ENCODE measurements at regions not wholly inside any gene's neighbourhood (a gene's known extent, or its start where the extent isn't known, plus 50 kb on each side); places are given as distances from the start of the nearest gene placed in this dataset.
"Not testable (repeated sequence)": the region's sequence is repeated elsewhere in the genome, so short reads cannot be mapped to it uniquely, and the experiment has no call there.

- not testable (repeated sequence) for DNase-seq (ENCODE audit: low read depth)
Observed at GRCh38 chr5:148744380-148744779, 82.0 kb upstream of the ADRB2 start.

- DNase-seq (ENCODE audit: low read depth) = no peak
Observed at GRCh38 chr5:148746826-148747535, 79.4 kb upstream of the ADRB2 start.

GRCh38 chr5:148747536-148747906 lies 78.9 kb upstream of the ADRB2 start:
- no peak for DNase-seq (ENCODE audit: low read depth)

DNA sequence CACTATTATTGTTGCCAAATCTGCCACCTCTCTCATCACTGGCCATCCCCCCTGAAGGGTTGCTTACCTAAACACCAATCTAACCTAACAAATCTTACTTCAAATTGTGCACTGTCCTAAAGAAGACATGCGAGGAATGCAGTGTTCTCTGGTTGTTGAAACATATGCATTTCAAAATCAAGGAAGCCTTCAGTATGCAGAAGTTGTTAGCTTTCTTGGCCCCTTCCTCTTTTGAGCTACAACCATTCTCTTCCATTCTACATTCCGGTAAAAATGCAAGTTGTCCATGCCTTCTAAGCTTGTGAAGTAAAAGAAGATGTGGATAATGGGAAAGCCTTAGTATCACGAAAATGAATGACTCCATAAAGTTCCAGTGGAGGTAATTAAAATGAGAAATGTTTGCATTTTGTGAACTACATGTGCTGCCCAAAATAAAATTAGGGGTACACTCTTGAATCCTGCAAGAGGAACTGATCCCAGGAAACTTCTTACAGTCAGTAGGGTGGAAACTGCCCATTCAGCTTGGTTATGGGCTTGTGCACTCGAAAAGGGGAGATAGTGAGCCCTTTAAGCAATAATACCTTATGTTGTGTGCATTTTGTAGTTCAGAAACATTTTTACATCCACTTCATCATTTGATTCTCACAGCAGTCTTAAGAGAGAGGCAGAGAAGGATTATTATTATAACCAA lies 77.6 kb upstream of the ADRB2 start:
- DNase-seq (ENCODE audit: low read depth) = no peak

DNA sequence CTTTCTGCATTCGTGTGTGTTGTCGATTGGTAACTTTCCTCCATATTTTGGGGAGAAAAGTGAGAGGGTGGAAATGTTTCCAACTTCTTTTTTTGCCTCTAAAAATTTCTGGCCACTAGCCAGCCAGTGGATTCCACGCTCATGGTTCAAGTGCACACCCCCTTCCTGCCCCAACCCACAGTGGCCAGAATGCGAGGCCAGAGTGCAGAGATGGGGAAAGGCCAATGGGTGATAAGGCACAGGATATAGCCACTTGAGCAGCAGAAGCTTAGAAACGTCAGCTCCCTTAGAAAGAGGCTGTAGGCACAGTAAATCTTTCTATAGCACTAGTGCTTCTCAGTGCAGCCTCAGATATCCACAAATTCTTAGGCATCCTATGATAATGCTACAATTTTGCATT lies 75.8 kb upstream of the ADRB2 start:
- DNase-seq (ENCODE audit: low read depth) = no peak

- no peak for DNase-seq (ENCODE audit: low read depth)
Observed at GRCh38 chr5:148751025-148751424, 75.4 kb upstream of the ADRB2 start.

GRCh38 chr5:148752375-148752774 lies 74.0 kb upstream of the ADRB2 start:
- DNase-seq (ENCODE audit: low read depth) = not testable (repeated sequence)

GRCh38 chr5:148759101-148759500 lies 67.3 kb upstream of the ADRB2 start:
- no peak for DNase-seq (ENCODE audit: low read depth)

GRCh38 chr5:148760945-148761638 lies 65.3 kb upstream of the ADRB2 start:
- DNase-seq (ENCODE audit: low read depth) = no peak

- DNase-seq (ENCODE audit: low read depth) = no peak
Observed at GRCh38 chr5:148763996-148764395, 62.4 kb upstream of the ADRB2 start.

GRCh38 chr5:148765061-148765460 lies 61.4 kb upstream of the ADRB2 start:
- no peak for DNase-seq (ENCODE audit: low read depth)

GRCh38 chr5:148768806-148769415 lies 57.5 kb upstream of the ADRB2 start:
- no peak for DNase-seq (ENCODE audit: low read depth)

- DNase-seq (ENCODE audit: low read depth) = no peak
Observed at GRCh38 chr5:148769941-148770340, 56.5 kb upstream of the ADRB2 start.

DNA sequence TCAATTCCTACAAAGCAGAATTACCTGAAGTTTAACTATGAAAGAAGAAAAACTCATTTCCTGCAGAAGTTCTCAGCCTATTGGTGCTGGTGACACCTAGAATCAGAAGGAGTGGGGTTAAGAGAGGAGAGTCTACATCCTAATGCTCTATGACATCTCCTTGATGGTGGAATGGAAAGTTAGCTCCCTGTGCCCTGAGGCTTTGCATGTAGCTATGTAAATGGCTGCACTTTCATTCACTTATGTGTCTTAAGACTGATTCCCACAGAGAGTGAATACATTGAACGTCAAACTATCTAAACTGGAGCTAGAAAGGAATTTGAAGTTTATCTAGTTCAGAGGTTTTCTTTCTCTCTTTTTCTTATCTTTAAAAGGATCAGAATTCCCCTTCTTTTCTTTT lies 52.1 kb upstream of the ADRB2 start:
- no peak for DNase-seq (ENCODE audit: low read depth)

GRCh38 chr5:148776261-148776660 lies 50.1 kb upstream of the ADRB2 start:
- no peak for DNase-seq (ENCODE audit: low read depth)

All from stimulated activated CD8-positive, alpha-beta memory T cell treated with anti-CD3 and anti-CD28 coated beads, Interleukin-12 subunit alpha, Interleukin-12 subunit beta, amount 100 ng/mL, for 4 hours (primary cell).